Sigmoid colon (tissue), 6 donors: ENCODE measurements at regions not wholly inside any gene's neighbourhood (a gene's known extent, or its start where the extent isn't known, plus 50 kb on each side); places are given as distances from the start of the nearest gene placed in this dataset.

Experiments used
- DNase-seq: peaks from one replicate; pipeline ENCODE4 v3.0.0-alpha.2; 2019
- H3K27ac ChIP-seq, 4 donors: fragments of 200-600 bp; sonication (generic); one replicate each; pipeline ENCODE4 v1.5.1; 2016 to 2019; ENCODE audit warnings: mild to moderate bottlenecking in 1 of 4
- H3K27me3 ChIP-seq, 3 donors: fragments of 200-600 bp; sonication (generic); one replicate each; pipeline ENCODE4 v1.5.1; 2019; ENCODE audit warnings: mild to moderate bottlenecking in 1 of 3
- H3K36me3 ChIP-seq, 4 donors: fragments of 200-600 bp; sonication (generic); one replicate each; pipeline ENCODE4 v1.5.1; 2016 to 2019
- H3K4me1 ChIP-seq, 4 donors: fragments of 200-600 bp; sonication (generic); one replicate each; pipeline ENCODE4 v1.5.1; 2017 to 2019
- H3K4me3 ChIP-seq, 4 donors: fragments of 200-600 bp; sonication (generic); one replicate each; pipeline ENCODE4 v1.5.1; 2017 to 2019; ENCODE audit warnings: mild to moderate bottlenecking in 2 of 4, moderate library complexity in 1 of 4
- H3K9me3 ChIP-seq, 4 donors: fragments of 200-600 bp in 3 of 4; sonication (generic) in 3 of 4; one replicate each; pipeline versions ENCODE4 v1.5.1 to v1.6.1; 2013 to 2019
- EP300 ChIP-seq, 4 donors: sonication (generic); formaldehyde crosslinking; IDR thresholded peaks; one replicate each; pipeline ENCODE4 v1.6.1; 2017; ENCODE audit warnings: antibody characterized with exemption in 4 of 4
- POLR2A ChIP-seq, 2 donors: fragments of 450-650 bp; IDR thresholded peaks; one replicate each; pipeline ENCODE4 v1.6.1; 2016; ENCODE audit warnings: antibody characterized with exemption in 2 of 2, mild to moderate bottlenecking in 2 of 2, moderate library complexity in 2 of 2
- POLR2AphosphoS5 ChIP-seq, 4 donors: sonication (generic); formaldehyde crosslinking; IDR thresholded peaks; one replicate each; pipeline ENCODE4 v1.6.1; 2017; ENCODE audit warnings: antibody characterized with exemption in 4 of 4
- WGBS, 2 donors: extraction: QIAGEN DNeasy Blood & Tissue Kit; methylation state at CpG; one replicate each; pipeline ENCODE4 v1.1.7; 2013; 5-methylcytosine and 5-hydroxymethylcytosine counted together
- intact Hi-C: fragments of 100-400 bp; cut with DNase I; formaldehyde crosslinking; loops from one replicate; pipeline ENCODE4 v1.15.1; 2023
- TF ChIP-seq, protein P1 (sequence below), 4 experiments: fragments of 450-650 bp in 3 of 4; fragments of 200-600 bp in 1 of 4; IDR thresholded peaks; one replicate each; pipeline ENCODE4 v1.5.1; 2016 to 2019; ENCODE audit warnings: antibody characterized with exemption in 4 of 4, mild to moderate bottlenecking in 3 of 4, moderate library complexity in 2 of 4
- donor health status: healthy with polysubstance abuse.
- donor health status: healthy.

DNA sequence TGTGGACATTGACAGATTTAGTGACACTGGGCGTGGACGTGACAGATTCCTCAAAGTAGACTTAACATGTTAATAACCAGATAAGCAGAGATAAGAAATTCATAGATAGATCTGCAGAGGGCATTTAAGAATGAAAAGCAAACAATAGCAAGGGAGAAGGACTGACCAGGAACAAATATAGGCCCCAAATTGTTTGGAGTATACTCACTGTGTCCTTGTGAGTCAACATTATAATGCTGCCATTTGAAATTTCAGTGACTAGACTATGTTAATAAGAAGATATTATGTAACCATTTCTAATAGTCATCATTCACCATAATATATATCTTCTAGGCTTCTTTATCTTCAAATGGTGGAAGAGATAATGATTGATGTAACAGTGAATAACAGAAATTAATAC, 78.1 kb upstream of the SLC38A11 start:
- 70 to 86% methylated on average over 2 of the region's 2 CpGs for WGBS, 2 donors
- no peak overlapping the region for H3K27ac ChIP-seq
- H3K9me3 ChIP-seq = no peaks in the 10 kb centered on the region
- TF ChIP-seq POLR2A (IDR thresholded peaks at IDR 0.05) = no peak
- TF ChIP-seq, protein P1, sequence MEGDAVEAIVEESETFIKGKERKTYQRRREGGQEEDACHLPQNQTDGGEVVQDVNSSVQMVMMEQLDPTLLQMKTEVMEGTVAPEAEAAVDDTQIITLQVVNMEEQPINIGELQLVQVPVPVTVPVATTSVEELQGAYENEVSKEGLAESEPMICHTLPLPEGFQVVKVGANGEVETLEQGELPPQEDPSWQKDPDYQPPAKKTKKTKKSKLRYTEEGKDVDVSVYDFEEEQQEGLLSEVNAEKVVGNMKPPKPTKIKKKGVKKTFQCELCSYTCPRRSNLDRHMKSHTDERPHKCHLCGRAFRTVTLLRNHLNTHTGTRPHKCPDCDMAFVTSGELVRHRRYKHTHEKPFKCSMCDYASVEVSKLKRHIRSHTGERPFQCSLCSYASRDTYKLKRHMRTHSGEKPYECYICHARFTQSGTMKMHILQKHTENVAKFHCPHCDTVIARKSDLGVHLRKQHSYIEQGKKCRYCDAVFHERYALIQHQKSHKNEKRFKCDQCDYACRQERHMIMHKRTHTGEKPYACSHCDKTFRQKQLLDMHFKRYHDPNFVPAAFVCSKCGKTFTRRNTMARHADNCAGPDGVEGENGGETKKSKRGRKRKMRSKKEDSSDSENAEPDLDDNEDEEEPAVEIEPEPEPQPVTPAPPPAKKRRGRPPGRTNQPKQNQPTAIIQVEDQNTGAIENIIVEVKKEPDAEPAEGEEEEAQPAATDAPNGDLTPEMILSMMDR (IDR thresholded peaks at IDR 0.05) = no peak
- no peaks in the 10 kb centered on the region for H3K27me3 ChIP-seq
- intact Hi-C loops = no loop called here
- no peaks in the 10 kb centered on the region for H3K36me3 ChIP-seq
- H3K4me3 ChIP-seq = no peak overlapping the region
- DNase-seq = no peak
- H3K4me1 ChIP-seq = no peaks in the 10 kb centered on the region

DNA sequence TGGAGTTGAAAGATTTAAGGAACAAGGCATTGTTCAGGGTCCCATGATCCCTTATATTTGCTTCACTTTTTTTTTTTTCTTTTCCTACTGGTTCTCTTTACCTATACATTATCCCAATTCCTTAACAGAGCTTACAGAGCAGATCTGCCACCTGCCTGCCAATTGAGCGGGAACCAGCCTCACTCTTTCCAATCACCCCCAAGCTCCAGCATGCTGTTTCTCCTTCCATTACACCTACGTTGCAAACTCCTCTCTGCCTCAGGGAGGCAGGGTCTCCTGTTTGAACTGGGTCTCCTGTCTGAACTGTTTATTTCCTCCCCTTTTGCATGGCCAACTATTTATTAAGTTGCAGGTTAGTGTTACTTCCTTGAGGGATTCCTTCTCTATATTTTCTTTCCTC, 77.2 kb upstream of the SLC38A11 start:
- WGBS, 2 donors = 75 to 78% methylated on average over 2 of the region's 2 CpGs
- Histone ChIP-seq H3K36me3 (no peaks in the 10 kb centered on the region), H3K4me1 (no peaks in the 10 kb centered on the region), H3K27me3 (no peaks in the 10 kb centered on the region), H3K9me3 (no peaks in the 10 kb centered on the region), H3K4me3 (no peak overlapping the region), H3K27ac (no peak overlapping the region)
- no peak for DNase-seq
- intact Hi-C loops = no loop called here
- TF ChIP-seq POLR2AphosphoS5 (IDR thresholded peaks at IDR 0.05) (no peak), POLR2A (IDR thresholded peaks at IDR 0.05) (no peak), EP300 (IDR thresholded peaks at IDR 0.05) (no peak)
- TF ChIP-seq, protein P1 (IDR thresholded peaks at IDR 0.05) = no peak

DNA sequence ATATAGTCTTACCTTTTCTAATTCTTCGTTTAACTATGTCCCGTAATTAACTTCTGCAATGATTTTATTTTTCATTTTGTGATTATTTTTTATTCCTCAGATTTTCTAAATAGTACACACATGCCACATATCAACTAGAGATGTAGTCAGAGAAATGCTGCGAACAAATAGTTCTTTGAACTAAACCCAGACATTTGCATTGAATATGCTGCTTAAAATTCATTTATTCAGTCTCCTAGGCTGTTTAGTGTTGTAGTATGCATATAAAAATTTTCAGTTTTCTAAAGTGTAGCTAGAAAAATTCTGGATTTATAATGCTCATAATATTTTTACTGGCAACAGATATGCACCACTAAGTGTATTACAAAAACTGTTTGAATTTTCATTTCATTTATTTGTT, 68.9 kb upstream of the SLC38A11 start:
- 78 to 95% methylated on average over 3 of the region's 3 CpGs for WGBS, 2 donors
- intact Hi-C loops = no loop called here
- no peak for DNase-seq
- Histone ChIP-seq H3K27me3 (no peaks in the 10 kb centered on the region), H3K27ac (no peak overlapping the region), H3K36me3 (no peaks in the 10 kb centered on the region), H3K4me1 (no peaks in the 10 kb centered on the region), H3K9me3 (no peaks in the 10 kb centered on the region), H3K4me3 (no peak overlapping the region)
- TF ChIP-seq, protein P1 (IDR thresholded peaks at IDR 0.05) = no peak
- TF ChIP-seq POLR2A (IDR thresholded peaks at IDR 0.05) = no peak
- no peak for TF ChIP-seq POLR2AphosphoS5 (IDR thresholded peaks at IDR 0.05)
- no peak for TF ChIP-seq EP300 (IDR thresholded peaks at IDR 0.05)

DNA sequence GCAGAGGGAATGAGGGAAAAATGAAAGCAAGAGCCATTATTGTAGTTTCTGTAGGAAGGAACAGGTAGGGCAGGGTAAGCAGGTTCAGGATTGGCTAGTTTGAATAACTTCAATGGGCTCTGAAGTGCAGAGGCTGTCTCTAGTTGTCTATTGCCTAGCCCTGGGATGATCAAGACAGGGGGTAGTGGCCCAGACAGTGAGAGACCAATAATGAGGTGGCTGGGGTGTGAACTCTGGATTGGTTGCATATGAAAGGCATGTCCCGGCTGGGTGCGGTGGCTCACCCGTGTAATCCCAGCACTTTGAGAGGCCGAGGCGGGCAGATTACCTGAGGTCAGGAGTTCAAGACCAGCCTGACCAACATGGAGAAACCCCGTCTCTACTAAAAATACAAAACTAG, 67.5 kb upstream of the SLC38A11 start:
- Histone ChIP-seq H3K36me3 (no peaks in the 10 kb centered on the region), H3K27me3 (no peaks in the 10 kb centered on the region), H3K27ac (no peak overlapping the region), H3K4me1 (no peaks in the 10 kb centered on the region), H3K9me3 (no peaks in the 10 kb centered on the region), H3K4me3 (no peak overlapping the region)
- TF ChIP-seq POLR2A (IDR thresholded peaks at IDR 0.05) (no peak), EP300 (IDR thresholded peaks at IDR 0.05) (no peak), POLR2AphosphoS5 (IDR thresholded peaks at IDR 0.05) (no peak)
- TF ChIP-seq, protein P1 (IDR thresholded peaks at IDR 0.05) = no peak
- no peak for DNase-seq
- 81 to 93% methylated on average over 6 of the region's 6 CpGs for WGBS, 2 donors
- intact Hi-C loops = no loop called here

DNA sequence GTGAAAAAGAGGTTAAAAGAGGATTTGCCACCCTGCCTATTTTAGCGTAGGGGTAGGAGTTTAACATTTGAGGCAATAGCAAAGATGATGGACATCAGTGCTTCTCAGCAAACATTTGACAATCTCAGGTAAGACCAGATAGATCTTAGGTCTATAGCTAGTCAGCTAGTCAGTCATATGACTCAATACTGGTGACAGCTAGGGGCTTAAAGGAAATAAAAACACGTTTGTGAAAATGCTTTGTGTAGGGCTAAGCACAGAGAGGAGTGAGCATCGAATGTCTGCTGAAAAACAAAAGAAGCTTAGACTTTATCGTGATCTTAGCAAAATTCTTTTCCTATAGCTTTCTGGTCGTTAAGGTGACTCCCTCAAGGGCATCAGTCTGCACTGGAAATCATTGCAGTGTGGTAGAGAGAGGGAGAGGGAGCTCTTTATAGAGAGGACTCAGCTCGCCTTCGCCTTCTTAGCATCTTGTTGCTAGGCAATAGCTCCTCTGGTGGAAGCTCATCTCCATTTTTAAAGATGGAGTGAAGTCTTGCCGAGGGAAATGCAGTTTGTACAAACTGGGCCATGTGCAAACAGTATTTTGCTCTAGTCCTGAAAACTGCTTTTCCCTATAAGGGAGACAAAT, 62.8 kb upstream of the SLC38A11 start:
- intact Hi-C loops = no loop called here
- Histone ChIP-seq H3K4me1 (no peaks in the 10 kb centered on the region), H3K36me3 (no peaks in the 10 kb centered on the region), H3K27ac (no peak overlapping the region), H3K9me3 (no peaks in the 10 kb centered on the region), H3K4me3 (no peak overlapping the region), H3K27me3 (no peaks in the 10 kb centered on the region)
- DNase-seq = no peak
- TF ChIP-seq EP300 (IDR thresholded peaks at IDR 0.05) = no peak
- TF ChIP-seq POLR2AphosphoS5 (IDR thresholded peaks at IDR 0.05) = no peak
- no peak for TF ChIP-seq POLR2A (IDR thresholded peaks at IDR 0.05)
- TF ChIP-seq, protein P1 (IDR thresholded peaks at IDR 0.05) = no peak
- 43 to 65% methylated on average over 8 of the region's 8 CpGs for WGBS, 2 donors
